OCI-LY3 (cell line): ENCODE measurements at regions not wholly inside any gene's neighbourhood (a gene's known extent, or its start where the extent isn't known, plus 50 kb on each side); places are given as distances from the start of the nearest gene placed in this dataset.

Experiments
- H2AFZ ChIP-seq: fragments of 200-600, 300-600 bp; shearing (Covaris generic); 2 replicates; pipeline ENCODE4 v1.6.0; 2014; ENCODE audit warnings: antibody characterized with exemption, low read depth, low read length
- H3K27ac ChIP-seq: fragments of 200-600, 300-600 bp; sonication (generic); 2 replicates; pipeline ENCODE4 v1.5.1; 2014; ENCODE audit warnings: mild to moderate bottlenecking, low read length, moderate library complexity, mixed read lengths
- H3K27me3 ChIP-seq: fragments of 200-600, 300-600 bp; sonication (generic); 2 replicates; pipeline ENCODE4 v1.6.1; 2014; ENCODE audit warnings: low read depth, low read length, mixed read lengths
- H3K36me3 ChIP-seq: fragments of 200-600, 300-600 bp; sonication (generic); replicated peaks from 2 replicates; pipeline ENCODE3; 2014; ENCODE audit warnings: low read depth, low read length, mixed read lengths
- H3K4me1 ChIP-seq: fragments of 300-600, 200-600 bp; sonication (generic); 2 replicates; pipeline ENCODE4 v1.6.1; 2014; ENCODE audit warnings: low read length, mixed read lengths
- H3K4me2 ChIP-seq: fragments of 200-600, 300-600 bp; sonication (generic); 2 replicates; pipeline ENCODE4 v1.6.1; 2014; ENCODE audit warnings: low read length, mixed read lengths
- H3K4me3 ChIP-seq: fragments of 300-600, 200-600 bp; sonication (generic); 2 replicates; pipeline ENCODE4 v1.5.1; 2014; ENCODE audit warnings: antibody characterized with exemption, mild to moderate bottlenecking, low read length, moderate library complexity
- H3K79me2 ChIP-seq: fragments of 300-600, 200-600 bp; shearing (Covaris generic); 2 replicates; pipeline ENCODE4 v1.6.1; 2014; ENCODE audit warnings: mild to moderate bottlenecking, low read length, mixed read lengths
- H3K9ac ChIP-seq: fragments of 300-600, 200-600 bp; shearing (Covaris generic); 2 replicates; pipeline ENCODE4 v1.6.0; 2014; ENCODE audit warnings: mild to moderate bottlenecking, low read length, moderate library complexity
- H3K9me3 ChIP-seq: fragments of 200-600, 300-600 bp; shearing (Covaris generic); 2 replicates; pipeline ENCODE4 v1.6.1; 2014; ENCODE audit warnings: low read length, mixed read lengths; ENCODE audit not compliant: insufficient read depth
- H4K20me1 ChIP-seq: fragments of 200-600, 300-600 bp; sonication (generic); 2 replicates; pipeline ENCODE4 v1.6.1; 2016; ENCODE audit warnings: low read length, mixed read lengths; ENCODE audit not compliant: insufficient read depth
- EZH2phosphoT487 ChIP-seq: fragments of 200-600 bp; shearing (Covaris generic); IDR thresholded peaks from 2 replicates; pipeline ENCODE4 v1.6.1; 2018; ENCODE audit warnings: antibody characterized with exemption, mixed run types, low read depth
- TF ChIP-seq, protein P1 (sequence below): fragments of 200-600, 300-600 bp; sonication (generic); IDR thresholded peaks from 2 replicates; pipeline ENCODE4 v1.5.1; 2014; ENCODE audit warnings: antibody characterized with exemption, low read length, low read depth

GRCh38 chr2:8258406-8258805, 423.4 kb upstream of the ID2 start:
- Histone ChIP-seq H3K27ac (no peak overlapping the region), H2AFZ (no peak overlapping the region), H3K27me3 (peaks cover 8% of the 10 kb centered on the region; the same call in 1 of the 2 replicates), H4K20me1 (no peaks in the 10 kb centered on the region), H3K4me2 (no peak overlapping the region), H3K36me3 (no peaks in the 10 kb centered on the region), H3K9me3 (no peaks in the 10 kb centered on the region), H3K9ac (no peak overlapping the region), H3K79me2 (no peaks in the 10 kb centered on the region), H3K4me3 (no peak overlapping the region), H3K4me1 (peaks cover 22% of the 10 kb centered on the region)
- TF ChIP-seq, protein P1, sequence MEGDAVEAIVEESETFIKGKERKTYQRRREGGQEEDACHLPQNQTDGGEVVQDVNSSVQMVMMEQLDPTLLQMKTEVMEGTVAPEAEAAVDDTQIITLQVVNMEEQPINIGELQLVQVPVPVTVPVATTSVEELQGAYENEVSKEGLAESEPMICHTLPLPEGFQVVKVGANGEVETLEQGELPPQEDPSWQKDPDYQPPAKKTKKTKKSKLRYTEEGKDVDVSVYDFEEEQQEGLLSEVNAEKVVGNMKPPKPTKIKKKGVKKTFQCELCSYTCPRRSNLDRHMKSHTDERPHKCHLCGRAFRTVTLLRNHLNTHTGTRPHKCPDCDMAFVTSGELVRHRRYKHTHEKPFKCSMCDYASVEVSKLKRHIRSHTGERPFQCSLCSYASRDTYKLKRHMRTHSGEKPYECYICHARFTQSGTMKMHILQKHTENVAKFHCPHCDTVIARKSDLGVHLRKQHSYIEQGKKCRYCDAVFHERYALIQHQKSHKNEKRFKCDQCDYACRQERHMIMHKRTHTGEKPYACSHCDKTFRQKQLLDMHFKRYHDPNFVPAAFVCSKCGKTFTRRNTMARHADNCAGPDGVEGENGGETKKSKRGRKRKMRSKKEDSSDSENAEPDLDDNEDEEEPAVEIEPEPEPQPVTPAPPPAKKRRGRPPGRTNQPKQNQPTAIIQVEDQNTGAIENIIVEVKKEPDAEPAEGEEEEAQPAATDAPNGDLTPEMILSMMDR = no peak
- TF ChIP-seq EZH2phosphoT487 = no peak

- H3K4me2 ChIP-seq = no peak overlapping the region
- no peaks in the 10 kb centered on the region for H3K36me3 ChIP-seq
- H3K4me1 ChIP-seq = peaks cover 15% of the 10 kb centered on the region
- no peak overlapping the region for H3K4me3 ChIP-seq
- peaks cover 8% of the 10 kb centered on the region; the same call in 1 of the 2 replicates for H3K27me3 ChIP-seq
- no peak overlapping the region for H3K9ac ChIP-seq
- no peak overlapping the region for H2AFZ ChIP-seq
- H3K27ac ChIP-seq = no peak overlapping the region
- no peaks in the 10 kb centered on the region for H3K79me2 ChIP-seq
- TF ChIP-seq, protein P1 = no peak
- TF ChIP-seq EZH2phosphoT487 = no peak
- H3K9me3 ChIP-seq = no peaks in the 10 kb centered on the region
- no peaks in the 10 kb centered on the region for H4K20me1 ChIP-seq
Observed at GRCh38 chr2:8259106-8259840, 422.6 kb upstream of the ID2 start.

DNA sequence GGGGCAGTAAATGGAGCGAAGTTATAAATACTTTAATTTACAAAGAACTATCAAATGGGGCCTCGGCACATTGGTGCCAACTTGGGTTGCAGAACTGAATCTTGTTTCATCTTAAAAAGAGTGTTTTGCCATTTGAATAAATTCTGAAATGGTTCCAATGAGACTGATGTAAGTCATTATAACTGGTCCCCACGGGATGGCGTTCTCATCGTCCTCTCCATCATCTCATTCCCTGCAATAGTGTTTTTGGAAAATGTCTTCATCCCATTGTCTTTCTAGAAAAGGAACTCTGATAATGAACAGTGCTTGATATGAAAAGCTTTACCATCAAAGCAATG, 422.0 kb upstream of the ID2 start:
- TF ChIP-seq, protein P1 = no peak
- TF ChIP-seq EZH2phosphoT487 = no peak
- H3K4me1 ChIP-seq = peaks cover 15% of the 10 kb centered on the region
- H3K36me3 ChIP-seq = no peaks in the 10 kb centered on the region
- H3K4me2 ChIP-seq = no peak overlapping the region
- H2AFZ ChIP-seq = no peak overlapping the region
- H3K79me2 ChIP-seq = no peaks in the 10 kb centered on the region
- H3K27me3 ChIP-seq = peaks cover 8% of the 10 kb centered on the region; the same call in 1 of the 2 replicates
- no peaks in the 10 kb centered on the region for H3K9me3 ChIP-seq
- no peak overlapping the region for H3K27ac ChIP-seq
- no peak overlapping the region for H3K4me3 ChIP-seq
- H4K20me1 ChIP-seq = no peaks in the 10 kb centered on the region
- no peak overlapping the region for H3K9ac ChIP-seq

- Histone ChIP-seq H3K36me3 (no peaks in the 10 kb centered on the region), H3K9me3 (no peaks in the 10 kb centered on the region), H3K79me2 (no peaks in the 10 kb centered on the region), H3K4me2 (no peak overlapping the region), H3K9ac (no peak overlapping the region), H3K4me1 (peaks cover 19% of the 10 kb centered on the region), H3K27ac (no peak overlapping the region), H4K20me1 (no peaks in the 10 kb centered on the region), H3K27me3 (peaks cover 8% of the 10 kb centered on the region; the same call in 1 of the 2 replicates), H3K4me3 (no peak overlapping the region), H2AFZ (no peak overlapping the region)
- TF ChIP-seq, protein P1 = no peak
- no peak for TF ChIP-seq EZH2phosphoT487
Observed at GRCh38 chr2:8260213-8260612, 421.6 kb upstream of the ID2 start.
